HL-60 (cell line): ENCODE measurements at regions not wholly inside any gene's neighbourhood (a gene's known extent, or its start where the extent isn't known, plus 50 kb on each side); places are given as distances from the start of the nearest gene placed in this dataset.

Source experiments
- CTCF ChIP-seq: IDR thresholded peaks from one replicate; pipeline ENCODE4 v1.5.1; 2011; ENCODE audit warnings: low read length, control low read depth, inconsistent platforms; ENCODE audit not compliant: insufficient read depth
- GABPA ChIP-seq: IDR thresholded peaks from 2 replicates; pipeline ENCODE4 v1.6.1; 2012; ENCODE audit warnings: low read depth
- POLR2AphosphoS5 ChIP-seq: IDR thresholded peaks from 2 replicates; pipeline ENCODE4 v1.6.1; 2012; ENCODE audit warnings: low read depth

GRCh38 chr5:143938230-143938629 lies 126.3 kb downstream of the HMHB1 start:
- no peak for TF ChIP-seq POLR2AphosphoS5
- TF ChIP-seq CTCF = no peak
- no peak for TF ChIP-seq GABPA
